Neural progenitor cell (in vitro differentiated cells): ENCODE measurements at regions not wholly inside any gene's neighbourhood (a gene's known extent, or its start where the extent isn't known, plus 50 kb on each side); places are given as distances from the start of the nearest gene placed in this dataset.

Experiments
- EZH2 ChIP-seq: fragments of 200-600 bp; sonication (generic); IDR thresholded peaks from 2 replicates; pipeline ENCODE4 v1.6.1; 2017; ENCODE audit warnings: antibody characterized with exemption, mild to moderate bottlenecking, moderate library complexity
- TF ChIP-seq, protein P1 (sequence below): fragments of 200-600 bp; sonication (generic); IDR thresholded peaks from 2 replicates; pipeline ENCODE4 v1.5.1; 2017; ENCODE audit warnings: antibody characterized with exemption, mild to moderate bottlenecking

DNA sequence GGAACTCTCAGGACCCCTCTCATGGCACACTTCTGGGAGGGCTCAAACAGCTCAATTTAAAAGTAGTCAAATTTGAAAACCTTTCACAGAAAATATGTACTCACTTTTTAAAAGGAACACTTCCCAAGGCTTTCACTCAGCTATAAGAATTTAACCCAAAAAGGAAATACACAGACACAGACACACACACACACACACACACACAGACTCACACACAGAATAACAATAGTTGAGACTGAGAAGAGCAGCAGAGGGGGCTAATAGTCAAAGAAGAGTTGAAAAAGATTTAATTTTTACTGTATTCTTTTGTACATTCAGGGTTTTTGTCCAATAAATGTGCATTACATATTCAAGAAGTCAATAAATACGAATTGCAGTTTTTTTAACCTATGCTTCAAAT is 211.4 kb downstream of the HACE1 start:
- TF ChIP-seq, protein P1, sequence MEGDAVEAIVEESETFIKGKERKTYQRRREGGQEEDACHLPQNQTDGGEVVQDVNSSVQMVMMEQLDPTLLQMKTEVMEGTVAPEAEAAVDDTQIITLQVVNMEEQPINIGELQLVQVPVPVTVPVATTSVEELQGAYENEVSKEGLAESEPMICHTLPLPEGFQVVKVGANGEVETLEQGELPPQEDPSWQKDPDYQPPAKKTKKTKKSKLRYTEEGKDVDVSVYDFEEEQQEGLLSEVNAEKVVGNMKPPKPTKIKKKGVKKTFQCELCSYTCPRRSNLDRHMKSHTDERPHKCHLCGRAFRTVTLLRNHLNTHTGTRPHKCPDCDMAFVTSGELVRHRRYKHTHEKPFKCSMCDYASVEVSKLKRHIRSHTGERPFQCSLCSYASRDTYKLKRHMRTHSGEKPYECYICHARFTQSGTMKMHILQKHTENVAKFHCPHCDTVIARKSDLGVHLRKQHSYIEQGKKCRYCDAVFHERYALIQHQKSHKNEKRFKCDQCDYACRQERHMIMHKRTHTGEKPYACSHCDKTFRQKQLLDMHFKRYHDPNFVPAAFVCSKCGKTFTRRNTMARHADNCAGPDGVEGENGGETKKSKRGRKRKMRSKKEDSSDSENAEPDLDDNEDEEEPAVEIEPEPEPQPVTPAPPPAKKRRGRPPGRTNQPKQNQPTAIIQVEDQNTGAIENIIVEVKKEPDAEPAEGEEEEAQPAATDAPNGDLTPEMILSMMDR: no peak
- TF ChIP-seq EZH2: no peak
